HEK293T (cell line): ENCODE measurements at regions not wholly inside any gene's neighbourhood (a gene's known extent, or its start where the extent isn't known, plus 50 kb on each side); places are given as distances from the start of the nearest gene placed in this dataset.

ENCODE experiments used
- CTCF ChIA-PET: fragments of 350-600 bp; formaldehyde crosslinking; extraction: SDS; loops from one replicate; lab custom pipeline; 2021; ENCODE audit warnings: antibody characterized with exemption, inconsistent platforms; lab: Yijun Ruan, JAX
- POLR2A ChIA-PET: fragments of 350-600 bp; formaldehyde crosslinking; extraction: SDS; loops from one replicate; lab custom pipeline; 2020; ENCODE audit warnings: antibody characterized with exemption, inconsistent platforms; lab: Yijun Ruan, JAX
- DNase-seq: peaks from one replicate; pipeline ENCODE4 v3.0.0; 2012; ENCODE audit warnings: mixed read lengths; ENCODE audit errors: extremely low spot score
- ARNT ChIP-seq: fragments of 450-650 bp; IDR thresholded peaks from 2 replicates; pipeline ENCODE4 v1.6.1; 2017; ENCODE audit warnings: mild to moderate bottlenecking
- BHLHE40 ChIP-seq: fragments of 450-650 bp; IDR thresholded peaks from 2 replicates; pipeline ENCODE4 v1.6.1; 2016; ENCODE audit warnings: mild to moderate bottlenecking, moderate library complexity, borderline replicate concordance
- CTBP1 ChIP-seq: fragments of 450-650 bp; IDR thresholded peaks from 2 replicates; pipeline ENCODE4 v1.6.1; 2016; ENCODE audit warnings: borderline replicate concordance
- ELF4 ChIP-seq: fragments of 450-650 bp; IDR thresholded peaks from 2 replicates; pipeline ENCODE4 v1.6.1; 2017; ENCODE audit warnings: antibody characterized with exemption
- FOXA1 ChIP-seq: fragments of 450-650 bp; IDR thresholded peaks from 2 replicates; pipeline ENCODE4 v1.6.1; 2016; ENCODE audit warnings: mild to moderate bottlenecking
- FOXK2 ChIP-seq: fragments of 450-650 bp; IDR thresholded peaks from 2 replicates; pipeline ENCODE4 v1.6.1; 2016; ENCODE audit warnings: mild to moderate bottlenecking
- FOXM1 ChIP-seq: fragments of 450-650 bp; IDR thresholded peaks from 2 replicates; pipeline ENCODE4 v1.6.1; 2017; ENCODE audit warnings: mild to moderate bottlenecking, borderline replicate concordance
- HDGF ChIP-seq: fragments of 450-650 bp; IDR thresholded peaks from 2 replicates; pipeline ENCODE4 v1.6.1; 2017; ENCODE audit warnings: antibody characterized with exemption, borderline replicate concordance
- L3MBTL2 ChIP-seq: fragments of 450-650 bp; conservative IDR thresholded peaks from 2 replicates; pipeline ENCODE4 v1.6.1; 2016; ENCODE audit warnings: mild to moderate bottlenecking
- LEF1 ChIP-seq: fragments of 450-650 bp; IDR thresholded peaks from 2 replicates; pipeline ENCODE4 v1.6.1; 2017; ENCODE audit warnings: mild to moderate bottlenecking, borderline replicate concordance
- NFRKB ChIP-seq: fragments of 450-650 bp; IDR thresholded peaks from 2 replicates; pipeline ENCODE4 v1.6.1; 2016; ENCODE audit warnings: mild to moderate bottlenecking, moderate library complexity
- PKNOX1 ChIP-seq: fragments of 450-650 bp; IDR thresholded peaks from 2 replicates; pipeline ENCODE4 v1.6.1; 2016
- SP1 ChIP-seq: fragments of 450-650 bp; IDR thresholded peaks from 2 replicates; pipeline ENCODE4 v1.6.1; 2017
- SUZ12 ChIP-seq: fragments of 450-650 bp; IDR thresholded peaks from 2 replicates; pipeline ENCODE4 v1.6.1; 2016; ENCODE audit warnings: mild to moderate bottlenecking
- TARDBP ChIP-seq: fragments of 450-650 bp; IDR thresholded peaks from 2 replicates; pipeline ENCODE4 v1.6.1; 2016
- ZNF384 ChIP-seq: fragments of 450-650 bp; IDR thresholded peaks from 2 replicates; pipeline ENCODE4 v1.6.1; 2016

GRCh38 chr4:155602351-155603140 is 64.1 kb upstream of the GUCY1A1 start:
- ChIA-PET POLR2A (no interaction called here), CTCF (no interaction called here)
- no peak for TF ChIP-seq TARDBP
- TF ChIP-seq CTBP1, result no peak
- no peak for TF ChIP-seq LEF1
- no peak for TF ChIP-seq BHLHE40
- TF ChIP-seq PKNOX1, result no peak
- no peak for TF ChIP-seq ARNT
- TF ChIP-seq L3MBTL2, result no peak
- TF ChIP-seq FOXA1, result no peak
- TF ChIP-seq ELF4, result no peak
- TF ChIP-seq SUZ12, result no peak
- no peak for TF ChIP-seq NFRKB
- TF ChIP-seq ZNF384, result no peak
- TF ChIP-seq HDGF, result no peak
- DNase-seq, result no peak

- ChIA-PET POLR2A (no interaction called here), CTCF (no interaction called here)
- DNase-seq, result no peak
- TF ChIP-seq ELF4 (no peak), L3MBTL2 (no peak), HDGF (no peak), SP1 (no peak), CTBP1 (no peak), FOXA1 (no peak)
These were observed 66.4 kb upstream of the GUCY1A1 start for GRCh38 chr4:155600244-155600643.

GRCh38 chr4:155599596-155599995 is 67.1 kb upstream of the GUCY1A1 start:
- DNase-seq, result no peak
- ChIA-PET CTCF (no interaction called here), POLR2A (interaction anchor here (1.4 kb wide), 1 partner anchor 67 kb away, joined by 6 read pairs; the partner anchor contains the start of gene GUCY1A1)
- no peak for TF ChIP-seq FOXA1
- no peak for TF ChIP-seq L3MBTL2
- no peak for TF ChIP-seq FOXM1
- TF ChIP-seq CTBP1, result no peak
- TF ChIP-seq FOXK2, result no peak
- no peak for TF ChIP-seq ARNT
- no peak for TF ChIP-seq SP1
- no peak for TF ChIP-seq LEF1
- no peak for TF ChIP-seq NFRKB

GRCh38 chr4:155599085-155599484 is 67.6 kb upstream of the GUCY1A1 start:
- no peak for DNase-seq
- ChIA-PET POLR2A (interaction anchor here (1.4 kb wide), 1 partner anchor 68 kb away, joined by 6 read pairs; the partner anchor contains the start of gene GUCY1A1), CTCF (no interaction called here)
- TF ChIP-seq PKNOX1 (peak; percentile 29), L3MBTL2 (no peak)

GRCh38 chr4:155597933-155598451 is 68.7 kb upstream of the GUCY1A1 start:
- ChIA-PET CTCF (interaction anchor here (0.7 to 1.1 kb wide), 2 partner anchors 8 to 29 kb away, joined by 3 read pairs; no protein-coding TSS in a partner anchor), POLR2A (interaction anchor here (1.4 kb wide), 1 partner anchor 69 kb away, joined by 6 read pairs; the partner anchor contains the start of gene GUCY1A1)
- TF ChIP-seq ARNT, result no peak
- TF ChIP-seq FOXM1, result no peak
- no peak for TF ChIP-seq HDGF
- TF ChIP-seq NFRKB, result no peak
- TF ChIP-seq SP1, result no peak
- TF ChIP-seq CTBP1, result no peak
- no peak for TF ChIP-seq ZNF384
- TF ChIP-seq LEF1, result no peak
- no peak for TF ChIP-seq FOXA1
- TF ChIP-seq L3MBTL2, result no peak
- no peak for TF ChIP-seq SUZ12
- TF ChIP-seq FOXK2, result no peak
- TF ChIP-seq PKNOX1, result no peak
- no peak for TF ChIP-seq BHLHE40
- TF ChIP-seq ELF4, result no peak
- no peak for TF ChIP-seq TARDBP
- DNase-seq, result no peak

- TF ChIP-seq SUZ12 (no peak), TARDBP (no peak), LEF1 (no peak), L3MBTL2 (no peak), FOXM1 (no peak)
- ChIA-PET POLR2A (no interaction called here), CTCF (interaction anchor here (0.6 to 1.1 kb wide), 3 partner anchors 9 to 612 kb away, joined by 3 read pairs; no protein-coding TSS in a partner anchor)
- DNase-seq, result no peak
These were observed 69.4 kb upstream of the GUCY1A1 start for GRCh38 chr4:155597281-155597680.
